NT2/D1 (cell line): ENCODE measurements at regions not wholly inside any gene's neighbourhood (a gene's known extent, or its start where the extent isn't known, plus 50 kb on each side); places are given as distances from the start of the nearest gene placed in this dataset.

ENCODE experiments used
- SUZ12 ChIP-seq: IDR thresholded peaks from 2 replicates; pipeline ENCODE4 v1.6.1; 2011; ENCODE audit not compliant: insufficient read length, insufficient read depth; ENCODE audit errors: extremely low read depth
- YY1 ChIP-seq: IDR thresholded peaks from 2 replicates; pipeline ENCODE4 v1.6.1; 2011; ENCODE audit not compliant: insufficient read length, insufficient read depth
- ZNF274 ChIP-seq: IDR thresholded peaks from 2 replicates; pipeline ENCODE4 v1.6.1; 2011; ENCODE audit warnings: mild to moderate bottlenecking, low read depth, low read length

DNA sequence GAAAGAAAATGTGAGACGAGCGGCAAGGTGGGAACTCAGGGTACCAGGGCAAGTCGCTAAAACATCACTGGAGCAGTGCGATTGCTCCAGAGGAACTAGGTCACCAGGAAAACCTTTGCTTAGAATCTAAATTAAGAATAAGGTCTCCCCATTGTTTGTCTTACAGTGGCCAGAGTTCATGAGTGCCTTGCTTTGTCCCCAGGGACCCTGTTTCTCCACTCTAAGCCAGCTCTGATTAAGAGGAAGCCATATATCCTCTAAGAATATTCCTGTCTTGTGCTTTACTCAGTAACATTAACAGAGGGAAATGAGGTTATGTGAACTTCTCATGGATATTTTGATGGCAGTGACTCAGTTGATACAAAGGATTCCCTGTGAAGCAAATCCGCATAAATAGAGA is 305.8 kb downstream of the CD83 start:
- TF ChIP-seq SUZ12 (no peak), YY1 (no peak), ZNF274 (no peak)
